MCF 10A (cell line): ENCODE measurements at regions not wholly inside any gene's neighbourhood (a gene's known extent, or its start where the extent isn't known, plus 50 kb on each side); places are given as distances from the start of the nearest gene placed in this dataset.

Experiments
- BruUV-seq: library from RNA; stranded (reverse); fragments of 400-500 nt; replicated peaks from 2 replicates; lab custom pipeline; 2021; lab: Mats Ljungman, UMichigan
- CTCF ChIA-PET: fragments of 300-600 bp; sonication (Branson Sonifier 250); formaldehyde crosslinking; extraction: SDS; loops from one replicate; lab custom pipeline; 2021; ENCODE audit warnings: antibody characterized with exemption, inconsistent platforms; lab: Yijun Ruan, JAX
- POLR2A ChIA-PET: fragments of 300-600, 350-650 bp; sonication (Branson Sonifier 250); formaldehyde crosslinking; extraction: SDS; loops from one replicate; lab custom pipeline; 2020; ENCODE audit warnings: antibody characterized with exemption, inconsistent platforms; lab: Yijun Ruan, JAX
- DNase-seq: peaks from one replicate; pipeline ENCODE4 v3.0.0-alpha.2; 2018; ENCODE audit not compliant: unreplicated experiment
- H3K27ac Mint-ChIP-seq: one replicate; pipeline ENCODE4 v1.8.0; 2022; ENCODE audit warnings: mild to moderate bottlenecking, low read depth, mixed read lengths; ENCODE audit not compliant: unreplicated experiment
- H3K27me3 Mint-ChIP-seq: one replicate; pipeline ENCODE4 v1.8.0; 2022; ENCODE audit warnings: mixed read lengths; ENCODE audit not compliant: insufficient read depth, unreplicated experiment
- H3K36me3 Mint-ChIP-seq: one replicate; pipeline ENCODE4 v1.8.0; 2022; ENCODE audit warnings: mild to moderate bottlenecking, moderate library complexity, mixed read lengths; ENCODE audit not compliant: insufficient read depth, unreplicated experiment
- H3K4me1 Mint-ChIP-seq: one replicate; pipeline ENCODE4 v1.8.0; 2022; ENCODE audit warnings: mixed read lengths; ENCODE audit not compliant: insufficient read depth, unreplicated experiment
- H3K4me3 Mint-ChIP-seq: one replicate; pipeline ENCODE4 v1.8.0; 2022; ENCODE audit warnings: mild to moderate bottlenecking, moderate library complexity, mixed read lengths; ENCODE audit not compliant: unreplicated experiment
- H3K9me3 Mint-ChIP-seq: one replicate; pipeline ENCODE4 v1.8.0; 2022; ENCODE audit warnings: mixed read lengths; ENCODE audit not compliant: unreplicated experiment
- intact Hi-C: fragments of 100-400 bp; cut with micrococcal nuclease; formaldehyde crosslinking; loops from 2 replicates; pipeline ENCODE4 v1.14.1; 2022
- TF ChIP-seq, protein P1 (sequence below): fragments of 200-600 bp; IDR thresholded peaks from one replicate; pipeline ENCODE4 v1.8.0; 2022; ENCODE audit warnings: antibody characterized with exemption, mild to moderate bottlenecking; ENCODE audit not compliant: unreplicated experiment

GRCh38 chr9:136606687-136607333 is 55.9 kb upstream of the EGFL7 start:
- ChIA-PET POLR2A (interaction anchor here (0.8 to 2.6 kb wide), 4 partner anchors 8 to 49 kb away, joined by 3 to 6 read pairs (median 3); no protein-coding TSS in a partner anchor), CTCF (interaction anchor here (1.1 to 1.6 kb wide), 3 partner anchors 11 to 122 kb away, joined by 3 to 5 read pairs (median 4); no protein-coding TSS in a partner anchor)
- BruUV-seq = no TSS peak

GRCh38 chr9:136605988-136606660 is 56.6 kb upstream of the EGFL7 start:
- Mint-ChIP-seq H3K4me1 (peaks cover 7% of the 10 kb centered on the region), H3K9me3 (no peaks in the 10 kb centered on the region), H3K4me3 (no peak overlapping the region), H3K27me3 (peaks cover 11% of the 10 kb centered on the region), H3K36me3 (no peaks in the 10 kb centered on the region), H3K27ac (no peak overlapping the region)
- BruUV-seq = no TSS peak
- TF ChIP-seq, protein P1, sequence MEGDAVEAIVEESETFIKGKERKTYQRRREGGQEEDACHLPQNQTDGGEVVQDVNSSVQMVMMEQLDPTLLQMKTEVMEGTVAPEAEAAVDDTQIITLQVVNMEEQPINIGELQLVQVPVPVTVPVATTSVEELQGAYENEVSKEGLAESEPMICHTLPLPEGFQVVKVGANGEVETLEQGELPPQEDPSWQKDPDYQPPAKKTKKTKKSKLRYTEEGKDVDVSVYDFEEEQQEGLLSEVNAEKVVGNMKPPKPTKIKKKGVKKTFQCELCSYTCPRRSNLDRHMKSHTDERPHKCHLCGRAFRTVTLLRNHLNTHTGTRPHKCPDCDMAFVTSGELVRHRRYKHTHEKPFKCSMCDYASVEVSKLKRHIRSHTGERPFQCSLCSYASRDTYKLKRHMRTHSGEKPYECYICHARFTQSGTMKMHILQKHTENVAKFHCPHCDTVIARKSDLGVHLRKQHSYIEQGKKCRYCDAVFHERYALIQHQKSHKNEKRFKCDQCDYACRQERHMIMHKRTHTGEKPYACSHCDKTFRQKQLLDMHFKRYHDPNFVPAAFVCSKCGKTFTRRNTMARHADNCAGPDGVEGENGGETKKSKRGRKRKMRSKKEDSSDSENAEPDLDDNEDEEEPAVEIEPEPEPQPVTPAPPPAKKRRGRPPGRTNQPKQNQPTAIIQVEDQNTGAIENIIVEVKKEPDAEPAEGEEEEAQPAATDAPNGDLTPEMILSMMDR = no peak
- DNase-seq = no peak
- POLR2A ChIA-PET = interaction anchor here (0.8 to 2.6 kb wide), 4 partner anchors 9 to 48 kb away, joined by 3 to 6 read pairs (median 4); no protein-coding TSS in a partner anchor
- CTCF ChIA-PET = interaction anchor here (1.1 to 1.6 kb wide), 2 partner anchors 119 to 121 kb away, joined by 4 to 5 read pairs; no protein-coding TSS in a partner anchor
- intact Hi-C loops = no loop called here

More at GRCh38 chr9:136606687-136607333, 55.9 kb upstream of the EGFL7 start:
- no peaks in the 10 kb centered on the region for H3K36me3 Mint-ChIP-seq
- peaks cover 3% of the 10 kb centered on the region for H3K4me1 Mint-ChIP-seq
- H3K4me3 Mint-ChIP-seq = no peak overlapping the region
- no peaks in the 10 kb centered on the region for H3K9me3 Mint-ChIP-seq
- H3K27me3 Mint-ChIP-seq = peaks cover 11% of the 10 kb centered on the region
- DNase-seq = no peak
- TF ChIP-seq, protein P1 = no peak
- intact Hi-C loops = no loop called here
- H3K27ac Mint-ChIP-seq = no peak overlapping the region

DNA sequence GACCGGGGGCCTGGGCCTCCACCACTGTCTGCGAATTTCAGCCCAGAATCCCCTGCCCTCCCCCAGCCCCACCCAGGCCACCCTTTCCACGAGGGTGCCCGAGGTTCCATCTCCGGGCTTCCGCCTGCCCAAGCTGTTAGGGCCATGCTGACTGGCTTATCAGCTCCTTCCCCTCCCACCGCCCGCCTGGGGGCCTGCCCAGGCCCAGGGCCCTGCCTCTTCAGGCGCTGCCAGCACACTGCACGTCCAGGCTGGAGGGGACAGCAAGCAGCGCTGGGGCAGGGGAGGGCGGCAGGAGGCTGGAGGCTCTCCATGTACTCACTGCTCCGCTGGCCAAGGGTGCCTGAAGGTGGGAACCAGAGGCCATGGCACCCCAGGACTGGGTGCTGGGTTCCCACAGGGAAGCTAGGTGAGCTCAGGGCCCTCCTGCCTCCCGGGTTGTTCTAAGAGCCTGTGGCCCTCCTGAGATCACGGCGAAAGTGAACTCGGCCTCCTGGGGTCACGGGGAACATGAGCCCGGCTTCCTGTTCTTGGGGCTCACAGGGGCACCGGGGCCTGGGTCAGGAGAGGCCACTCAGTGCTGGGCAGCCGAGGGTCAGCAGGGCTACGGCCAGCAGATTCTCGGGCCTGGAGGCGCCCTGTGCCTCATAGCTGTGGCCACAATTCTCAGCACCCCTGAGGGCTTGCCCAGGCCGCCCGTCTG is 57.7 kb upstream of the EGFL7 start:
- Mint-ChIP-seq H3K4me1 (peaks cover 14% of the 10 kb centered on the region), H3K27ac (no peak overlapping the region), H3K9me3 (no peaks in the 10 kb centered on the region), H3K36me3 (no peaks in the 10 kb centered on the region), H3K4me3 (no peak overlapping the region), H3K27me3 (peaks cover 11% of the 10 kb centered on the region)
- TF ChIP-seq, protein P1 = no peak
- no peak for DNase-seq
- intact Hi-C loops = no loop called here
- ChIA-PET POLR2A (interaction anchor here (1.1 to 2.6 kb wide), 5 partner anchors 10 to 58 kb away, joined by 3 to 6 read pairs (median 4); no protein-coding TSS in a partner anchor), CTCF (interaction anchor here (0.6 kb wide), 2 partner anchors 8 to 83 kb away, joined by 3 read pairs; no protein-coding TSS in a partner anchor)
- no TSS peak for BruUV-seq
